ENCODE measurements at regions not wholly inside any gene's neighbourhood (a gene's known extent, or its start where the extent isn't known, plus 50 kb on each side); places are given as distances from the start of the nearest gene placed in this dataset.
"Not testable (repeated sequence)": the region's sequence is repeated elsewhere in the genome, so short reads cannot be mapped to it uniquely, and the experiment has no call there.

DNA sequence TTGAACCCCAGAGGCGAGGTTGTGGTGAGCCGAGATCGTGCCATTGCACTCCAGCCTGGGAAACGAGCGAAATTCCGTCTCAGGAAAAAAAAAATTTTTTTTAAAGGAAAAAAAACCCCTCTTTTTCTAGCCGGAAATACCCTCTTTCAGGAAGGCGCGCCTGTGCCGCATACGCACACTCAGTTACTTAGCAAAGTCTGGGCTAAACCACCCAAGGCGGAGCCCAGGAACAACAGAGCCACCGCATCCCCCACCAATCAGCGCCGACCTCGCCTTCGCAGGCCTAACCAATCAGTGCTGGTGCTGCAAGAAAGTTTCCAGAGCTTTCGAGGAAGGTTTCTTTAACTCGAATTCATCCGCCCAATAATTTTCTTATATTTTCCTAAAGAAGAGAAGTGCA is 510.4 kb downstream of the KCNJ18 start:
- DNase-seq (ENCODE audit: low read depth, low spot score) (no peak), ATAC-seq (no peak)
- intact Hi-C loops (cut with micrococcal nuclease; ENCODE audit: unreplicated experiment): no loop called here
- ChIA-PET POLR2A (no interaction called here), CTCF (no interaction called here)
- no peak overlapping the region for H3K4me3 ChIP-seq (ENCODE audit: low read depth in 2 of 2, low read length in 2 of 2)
- TF ChIP-seq POLR2AphosphoS5 (IDR thresholded peaks at IDR 0.05; ENCODE audit: low read depth, low read length) (no peak), TCF7L2 (IDR thresholded peaks at IDR 0.05; ENCODE audit: low read depth, low read length) (no peak), REST (IDR thresholded peaks at IDR 0.05; ENCODE audit: insufficient read depth in 1 of 2, low read depth in 2 of 2, low read length in 1 of 2) (no peak), SIN3A (IDR thresholded peaks at IDR 0.05; ENCODE audit: borderline replicate concordance, insufficient read depth, low read depth, low read length) (no peak)
- TF ChIP-seq, protein P1, sequence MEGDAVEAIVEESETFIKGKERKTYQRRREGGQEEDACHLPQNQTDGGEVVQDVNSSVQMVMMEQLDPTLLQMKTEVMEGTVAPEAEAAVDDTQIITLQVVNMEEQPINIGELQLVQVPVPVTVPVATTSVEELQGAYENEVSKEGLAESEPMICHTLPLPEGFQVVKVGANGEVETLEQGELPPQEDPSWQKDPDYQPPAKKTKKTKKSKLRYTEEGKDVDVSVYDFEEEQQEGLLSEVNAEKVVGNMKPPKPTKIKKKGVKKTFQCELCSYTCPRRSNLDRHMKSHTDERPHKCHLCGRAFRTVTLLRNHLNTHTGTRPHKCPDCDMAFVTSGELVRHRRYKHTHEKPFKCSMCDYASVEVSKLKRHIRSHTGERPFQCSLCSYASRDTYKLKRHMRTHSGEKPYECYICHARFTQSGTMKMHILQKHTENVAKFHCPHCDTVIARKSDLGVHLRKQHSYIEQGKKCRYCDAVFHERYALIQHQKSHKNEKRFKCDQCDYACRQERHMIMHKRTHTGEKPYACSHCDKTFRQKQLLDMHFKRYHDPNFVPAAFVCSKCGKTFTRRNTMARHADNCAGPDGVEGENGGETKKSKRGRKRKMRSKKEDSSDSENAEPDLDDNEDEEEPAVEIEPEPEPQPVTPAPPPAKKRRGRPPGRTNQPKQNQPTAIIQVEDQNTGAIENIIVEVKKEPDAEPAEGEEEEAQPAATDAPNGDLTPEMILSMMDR (IDR thresholded peaks at IDR 0.05): no peak
- BruUV-seq (replicated peaks): no TSS peak
- H3K4me1 ChIP-seq (ENCODE audit: control insufficient read depth, insufficient read depth, low read length): no peaks in the 10 kb centered on the region
- no peaks in the 10 kb centered on the region for H3K36me3 ChIP-seq (ENCODE audit: control insufficient read depth, insufficient read depth, low read length)
- in situ Hi-C loops (cut with HindIII; ENCODE audit: low pct_unique_long_range_greater_than_20kb, low sequenced_read_pairs): no loop called here
- H3K9me3 ChIP-seq (ENCODE audit: control insufficient read depth, insufficient read depth, low read depth, low read length): no peaks in the 10 kb centered on the region
- no peaks in the 10 kb centered on the region for H3K27me3 ChIP-seq (ENCODE audit: control insufficient read depth, insufficient read depth, low read length)
- H3K27ac ChIP-seq (ENCODE audit: low read length): no peak overlapping the region

DNA sequence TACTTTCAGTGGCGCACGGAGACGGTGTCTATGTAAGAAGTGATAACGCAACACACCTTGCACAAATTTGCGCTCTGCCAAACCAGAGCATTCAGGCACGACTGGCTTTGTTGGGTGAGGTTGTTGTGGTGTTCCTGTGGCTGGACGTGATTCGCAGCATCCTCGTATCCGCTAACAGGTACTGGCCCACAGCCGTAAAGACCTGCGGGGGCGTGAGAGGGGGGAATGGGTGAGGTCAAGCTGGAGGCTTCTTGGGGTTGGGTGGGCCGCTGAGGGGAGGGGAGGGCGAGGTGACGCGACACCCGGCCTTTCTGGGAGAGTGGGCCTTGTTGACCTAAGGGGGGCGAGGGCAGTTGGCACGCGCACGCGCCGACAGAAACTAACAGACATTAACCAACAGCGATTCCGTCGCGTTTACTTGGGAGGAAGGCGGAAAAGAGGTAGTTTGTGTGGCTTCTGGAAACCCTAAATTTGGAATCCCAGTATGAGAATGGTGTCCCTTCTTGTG is 510.9 kb downstream of the KCNJ18 start:
- no peaks in the 10 kb centered on the region for H3K4me1 ChIP-seq (ENCODE audit: control insufficient read depth, insufficient read depth, low read length)
- intact Hi-C loops (cut with micrococcal nuclease; ENCODE audit: unreplicated experiment) (no loop called here), in situ Hi-C loops (cut with HindIII; ENCODE audit: low pct_unique_long_range_greater_than_20kb, low sequenced_read_pairs) (no loop called here)
- TF ChIP-seq REST (IDR thresholded peaks at IDR 0.05; ENCODE audit: insufficient read depth in 1 of 2, low read depth in 2 of 2, low read length in 1 of 2) (no peak), SIN3A (IDR thresholded peaks at IDR 0.05; ENCODE audit: borderline replicate concordance, insufficient read depth, low read depth, low read length) (no peak), POLR2AphosphoS5 (IDR thresholded peaks at IDR 0.05; ENCODE audit: low read depth, low read length) (no peak), TCF7L2 (IDR thresholded peaks at IDR 0.05; ENCODE audit: low read depth, low read length) (no peak)
- TF ChIP-seq, protein P1 (IDR thresholded peaks at IDR 0.05): no peak
- DNase-seq (ENCODE audit: low read depth, low spot score) (no peak), ATAC-seq (no peak)
- H3K27me3 ChIP-seq (ENCODE audit: control insufficient read depth, insufficient read depth, low read length): no peaks in the 10 kb centered on the region
- POLR2A ChIA-PET: no interaction called here
- H3K27ac ChIP-seq (ENCODE audit: low read length): no peak overlapping the region
- CTCF ChIA-PET: no interaction called here
- no peaks in the 10 kb centered on the region for H3K9me3 ChIP-seq (ENCODE audit: control insufficient read depth, insufficient read depth, low read depth, low read length)
- no TSS peak for BruUV-seq (replicated peaks)
- H3K36me3 ChIP-seq (ENCODE audit: control insufficient read depth, insufficient read depth, low read length): no peaks in the 10 kb centered on the region
- H3K4me3 ChIP-seq (ENCODE audit: low read depth in 2 of 2, low read length in 2 of 2): no peak overlapping the region

DNA sequence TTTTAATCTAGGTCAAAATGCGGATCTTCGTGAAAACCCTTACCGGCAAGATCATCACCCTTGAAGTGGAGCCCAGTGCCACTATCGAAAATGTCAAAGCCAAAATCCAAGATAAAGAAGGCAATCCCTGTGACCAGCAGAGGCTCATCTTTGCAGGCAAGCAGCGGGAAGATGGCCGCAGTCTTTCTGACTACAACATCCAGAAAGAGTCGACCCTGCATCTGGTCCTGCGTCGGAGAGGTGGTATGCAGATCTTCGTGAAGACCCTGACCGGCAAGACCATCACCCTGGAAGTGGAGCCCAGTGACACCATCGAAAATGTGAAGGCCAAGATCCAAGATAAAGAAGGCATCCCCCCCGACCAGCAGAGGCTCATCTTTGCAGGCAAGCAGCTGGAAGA is 511.8 kb downstream of the KCNJ18 start:
- H3K27ac ChIP-seq (ENCODE audit: low read length); H3K36me3 ChIP-seq (ENCODE audit: control insufficient read depth, insufficient read depth, low read length); H3K9me3 ChIP-seq (ENCODE audit: control insufficient read depth, insufficient read depth, low read depth, low read length); in situ Hi-C loops (cut with HindIII; ENCODE audit: low pct_unique_long_range_greater_than_20kb, low sequenced_read_pairs); ATAC-seq; POLR2A ChIA-PET; H3K4me1 ChIP-seq (ENCODE audit: control insufficient read depth, insufficient read depth, low read length); CTCF ChIA-PET; DNase-seq (ENCODE audit: low read depth, low spot score); H3K4me3 ChIP-seq (ENCODE audit: low read depth in 2 of 2, low read length in 2 of 2); H3K27me3 ChIP-seq (ENCODE audit: control insufficient read depth, insufficient read depth, low read length); intact Hi-C loops (cut with micrococcal nuclease; ENCODE audit: unreplicated experiment); BruUV-seq (replicated peaks): not testable (repeated sequence)

GRCh38 chr17:22210212-22210611 is 517.9 kb downstream of the KCNJ18 start:
- H3K27ac ChIP-seq (ENCODE audit: low read length); CTCF ChIA-PET; H3K4me3 ChIP-seq (ENCODE audit: low read depth in 2 of 2, low read length in 2 of 2); intact Hi-C loops (cut with micrococcal nuclease; ENCODE audit: unreplicated experiment); ATAC-seq; H3K9me3 ChIP-seq (ENCODE audit: control insufficient read depth, insufficient read depth, low read depth, low read length); H3K4me1 ChIP-seq (ENCODE audit: control insufficient read depth, insufficient read depth, low read length); BruUV-seq (replicated peaks); H3K36me3 ChIP-seq (ENCODE audit: control insufficient read depth, insufficient read depth, low read length); POLR2A ChIA-PET; DNase-seq (ENCODE audit: low read depth, low spot score); in situ Hi-C loops (cut with HindIII; ENCODE audit: low pct_unique_long_range_greater_than_20kb, low sequenced_read_pairs); H3K27me3 ChIP-seq (ENCODE audit: control insufficient read depth, insufficient read depth, low read length): not testable (repeated sequence)

All from Panc1 (cell line).